Glutamatergic neuron (in vitro differentiated cells): ENCODE measurements at regions not wholly inside any gene's neighbourhood (a gene's known extent, or its start where the extent isn't known, plus 50 kb on each side); places are given as distances from the start of the nearest gene placed in this dataset.
"Not testable (repeated sequence)": the region's sequence is repeated elsewhere in the genome, so short reads cannot be mapped to it uniquely, and the experiment has no call there.

Experiments used
- DNase-seq: peaks from one replicate; pipeline ENCODE4 v3.0.0; 2022
- H3K27ac Mint-ChIP-seq: one replicate; pipeline ENCODE4 v1.8.0; 2020; ENCODE audit warnings: mild to moderate bottlenecking, mixed read lengths, inconsistent platforms; ENCODE audit not compliant: unreplicated experiment
- H3K27me3 Mint-ChIP-seq: one replicate; pipeline ENCODE4 v1.8.0; 2020; ENCODE audit warnings: mild to moderate bottlenecking, moderate library complexity, mixed read lengths, inconsistent platforms; ENCODE audit not compliant: unreplicated experiment
- H3K36me3 Mint-ChIP-seq: one replicate; pipeline ENCODE4 v1.8.0; 2020; ENCODE audit warnings: mild to moderate bottlenecking, mixed read lengths, inconsistent platforms; ENCODE audit not compliant: unreplicated experiment
- H3K4me1 Mint-ChIP-seq: one replicate; pipeline ENCODE4 v1.8.0; 2020; ENCODE audit warnings: mild to moderate bottlenecking, low read depth, mixed read lengths, inconsistent platforms; ENCODE audit not compliant: unreplicated experiment
- H3K4me3 Mint-ChIP-seq: one replicate; pipeline ENCODE4 v1.8.0; 2020; ENCODE audit warnings: mild to moderate bottlenecking, mixed read lengths, inconsistent platforms; ENCODE audit not compliant: unreplicated experiment
- H3K9me3 Mint-ChIP-seq: one replicate; pipeline ENCODE4 v1.8.0; 2020; ENCODE audit warnings: mild to moderate bottlenecking, moderate library complexity, mixed read lengths, inconsistent platforms; ENCODE audit not compliant: unreplicated experiment
- CTCF ChIP-seq: fragments of 200-600 bp; sonication (generic); IDR thresholded peaks from one replicate; pipeline ENCODE4 v1.5.0; 2021; ENCODE audit not compliant: partially characterized antibody, unreplicated experiment

GRCh38 chr16:26595199-26595598 is 471.5 kb upstream of the C16orf82 start:
- Mint-ChIP-seq H3K27me3 (peaks cover 1% of the 10 kb centered on the region), H3K4me3 (no peak overlapping the region), H3K36me3 (no peaks in the 10 kb centered on the region), H3K9me3 (peaks cover 3% of the 10 kb centered on the region), H3K27ac (no peak overlapping the region), H3K4me1 (no peaks in the 10 kb centered on the region)
- no peak for DNase-seq
- TF ChIP-seq CTCF, result no peak

DNA sequence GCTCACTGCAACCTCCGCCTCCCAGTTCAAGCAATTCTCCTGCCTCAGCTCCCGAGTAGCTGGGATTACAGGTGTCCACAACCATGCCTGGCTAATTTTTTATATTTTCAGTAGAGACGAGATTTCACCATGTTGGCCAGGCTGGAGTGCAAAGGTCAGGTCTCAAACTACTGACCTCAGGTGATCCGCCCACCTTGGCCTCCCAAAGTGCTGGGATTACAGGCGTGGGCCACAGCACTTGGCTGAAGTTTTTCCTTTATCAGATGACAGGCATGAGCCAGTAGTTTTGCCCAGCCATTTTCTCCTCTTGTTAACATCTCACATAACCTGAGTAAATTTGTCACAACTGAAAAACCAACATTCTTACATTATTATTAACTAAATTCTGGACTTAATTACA is 470.7 kb upstream of the C16orf82 start:
- H3K27me3 Mint-ChIP-seq, H3K4me1 Mint-ChIP-seq, H3K9me3 Mint-ChIP-seq, H3K27ac Mint-ChIP-seq, H3K36me3 Mint-ChIP-seq, H3K4me3 Mint-ChIP-seq, DNase-seq: not testable (repeated sequence)

DNA sequence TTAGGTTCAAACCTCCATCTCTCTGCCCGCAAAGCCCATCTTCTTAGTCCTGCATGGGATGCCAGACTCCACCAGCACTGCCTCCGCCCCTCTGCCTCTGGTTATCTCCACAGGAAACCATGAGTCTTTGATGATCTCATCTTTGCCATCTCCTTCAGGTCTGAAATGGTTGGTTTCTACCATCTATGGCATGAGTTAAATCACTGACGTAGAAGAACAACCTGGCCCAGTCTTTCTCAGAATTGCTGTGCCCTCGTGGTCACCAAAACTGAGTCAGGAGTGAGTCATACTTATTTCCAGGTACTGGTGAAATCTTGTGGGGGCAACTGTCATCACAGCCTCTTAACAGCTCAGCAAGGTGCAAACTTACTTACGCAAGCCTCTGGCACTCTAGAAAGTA is 468.7 kb upstream of the C16orf82 start:
- Mint-ChIP-seq H3K9me3 (peaks cover 3% of the 10 kb centered on the region), H3K27ac (no peak overlapping the region), H3K4me3 (no peak overlapping the region), H3K36me3 (no peaks in the 10 kb centered on the region), H3K27me3 (peaks cover 1% of the 10 kb centered on the region), H3K4me1 (no peaks in the 10 kb centered on the region)
- DNase-seq, result no peak
- no peak for TF ChIP-seq CTCF

GRCh38 chr16:26598998-26599784 is 467.5 kb upstream of the C16orf82 start:
- no peaks in the 10 kb centered on the region for H3K36me3 Mint-ChIP-seq
- no peak overlapping the region for H3K4me3 Mint-ChIP-seq
- no peaks in the 10 kb centered on the region for H3K4me1 Mint-ChIP-seq
- H3K27me3 Mint-ChIP-seq, result peaks cover 1% of the 10 kb centered on the region
- DNase-seq, result no peak
- H3K27ac Mint-ChIP-seq, result no peak overlapping the region
- TF ChIP-seq CTCF, result no peak
- H3K9me3 Mint-ChIP-seq, result peaks cover 3% of the 10 kb centered on the region

DNA sequence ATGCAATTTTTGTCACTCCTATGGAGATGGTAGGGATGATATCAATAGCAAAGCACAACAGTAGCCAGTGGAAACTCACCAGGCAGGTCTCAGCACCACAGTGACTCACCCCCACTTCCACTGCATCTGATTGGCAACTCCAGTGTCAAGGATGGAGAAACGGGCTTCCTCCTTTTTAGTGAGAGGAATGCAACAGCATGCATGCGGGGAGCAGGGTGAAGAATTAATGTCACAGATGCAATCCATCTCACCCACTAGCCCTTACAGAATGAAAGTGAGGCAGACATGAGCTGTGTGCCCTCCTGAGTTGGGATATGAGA is 467.0 kb upstream of the C16orf82 start:
- H3K4me1 Mint-ChIP-seq, result no peaks in the 10 kb centered on the region
- peaks cover 1% of the 10 kb centered on the region for H3K27me3 Mint-ChIP-seq
- no peak for DNase-seq
- no peak for TF ChIP-seq CTCF
- no peaks in the 10 kb centered on the region for H3K36me3 Mint-ChIP-seq
- no peak overlapping the region for H3K4me3 Mint-ChIP-seq
- H3K27ac Mint-ChIP-seq, result no peak overlapping the region
- H3K9me3 Mint-ChIP-seq, result peaks cover 3% of the 10 kb centered on the region

DNA sequence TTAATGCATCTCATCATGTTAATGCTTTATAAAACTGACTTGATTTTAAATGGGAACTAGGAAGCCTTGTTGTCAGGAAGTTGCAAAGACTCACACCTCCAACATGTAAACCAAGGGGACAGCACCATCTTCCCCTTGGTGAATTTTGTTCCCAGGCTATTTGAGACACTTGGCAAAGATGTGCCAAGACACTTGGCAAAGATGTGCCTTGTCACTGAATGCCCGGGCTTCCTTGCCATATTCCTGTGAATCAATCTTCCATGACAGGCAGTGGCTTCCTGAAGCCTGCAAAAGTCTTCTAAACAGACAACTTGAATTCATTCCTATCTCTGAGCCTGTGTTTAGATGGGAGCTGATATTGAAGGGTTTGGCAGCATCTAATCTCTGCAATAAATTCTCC is 465.4 kb upstream of the C16orf82 start:
- Mint-ChIP-seq H3K27me3 (peaks cover 1% of the 10 kb centered on the region), H3K9me3 (peaks cover 4% of the 10 kb centered on the region), H3K4me3 (no peak overlapping the region)

More for the DNA sequence above, 465.4 kb upstream of the C16orf82 start:
- no peak for DNase-seq
- no peak for TF ChIP-seq CTCF
- Mint-ChIP-seq H3K27ac (no peak overlapping the region), H3K36me3 (no peaks in the 10 kb centered on the region), H3K4me1 (no peaks in the 10 kb centered on the region)
